Ovary (tissue), 7 donors: ENCODE measurements at regions not wholly inside any gene's neighbourhood (a gene's known extent, or its start where the extent isn't known, plus 50 kb on each side); places are given as distances from the start of the nearest gene placed in this dataset.

Experiments
- DNase-seq, 5 donors: peaks; one replicate each; pipeline ENCODE4 v3.0.0-alpha.2; 2019 to 2020
- H3K27ac ChIP-seq, 2 donors: fragments of 200-600 bp; one replicate each; pipeline versions ENCODE4 v1.5.1 to v1.8.0; 2019 to 2022
- H3K27me3 ChIP-seq: fragments of 200-600 bp; one replicate; pipeline ENCODE4 v1.8.0; 2022
- H3K36me3 ChIP-seq: fragments of 200-600 bp; sonication (generic); one replicate; pipeline ENCODE4 v1.5.1; 2019
- H3K4me1 ChIP-seq: one replicate; pipeline ENCODE4 v1.8.1; 2013; ENCODE audit warnings: mild to moderate bottlenecking, moderate library complexity; ENCODE audit not compliant: insufficient read depth
- H3K4me3 ChIP-seq: fragments of 200-600 bp; sonication (generic); one replicate; pipeline ENCODE4 v1.5.1; 2017
- H3K9me3 ChIP-seq, 2 donors: fragments of 200-600 bp in 1 of 2; sonication (generic) in 1 of 2; one replicate each; pipeline versions ENCODE4 v1.5.1 to v1.8.1; 2013 to 2019; ENCODE audit warnings: mild to moderate bottlenecking in 1 of 2, moderate library complexity in 1 of 2
- EP300 ChIP-seq: sonication (generic); formaldehyde crosslinking; IDR thresholded peaks from one replicate; pipeline ENCODE4 v1.6.1; 2017; ENCODE audit warnings: antibody characterized with exemption
- POLR2A ChIP-seq: fragments of 450-650 bp; IDR thresholded peaks from one replicate; pipeline ENCODE4 v1.6.1; 2017; ENCODE audit warnings: antibody characterized with exemption, mild to moderate bottlenecking, moderate library complexity
- WGBS, 3 donors: extraction: QIAGEN DNeasy Blood & Tissue Kit in 1 of 3; methylation state at CpG; one replicate each; pipeline versions ENCODE4 v1.1.5 to v1.1.7; 2013 to 2017; 5-methylcytosine and 5-hydroxymethylcytosine counted together
- intact Hi-C, 4 donors: fragments of 100-400 bp; cut with DNase I; formaldehyde crosslinking; loops; one replicate each; pipeline versions ENCODE4 v1.11.0 to v1.15.1; 2022 to 2023
- TF ChIP-seq, protein P1 (sequence below), 3 donors: fragments of 450-650 bp in 2 of 3; fragments of 200-600 bp in 1 of 3; IDR thresholded peaks; one replicate each; pipeline versions ENCODE4 v1.5.1 to v1.8.0; 2016 to 2022; ENCODE audit warnings: antibody characterized with exemption in 3 of 3, mild to moderate bottlenecking in 1 of 3
- donor health status: DM: no; HTN: no; CAD: no; lungs with moderate emphysema.
- donor health status: DM: no; HTN: no; CAD: no.
- donor health status: Bipolar disorder and iron deficiency.
- donor health status: DM: no; HTN: no; CAD: no.
- donor health status: DM: yes; HTN: yes; CAD: no.

DNA sequence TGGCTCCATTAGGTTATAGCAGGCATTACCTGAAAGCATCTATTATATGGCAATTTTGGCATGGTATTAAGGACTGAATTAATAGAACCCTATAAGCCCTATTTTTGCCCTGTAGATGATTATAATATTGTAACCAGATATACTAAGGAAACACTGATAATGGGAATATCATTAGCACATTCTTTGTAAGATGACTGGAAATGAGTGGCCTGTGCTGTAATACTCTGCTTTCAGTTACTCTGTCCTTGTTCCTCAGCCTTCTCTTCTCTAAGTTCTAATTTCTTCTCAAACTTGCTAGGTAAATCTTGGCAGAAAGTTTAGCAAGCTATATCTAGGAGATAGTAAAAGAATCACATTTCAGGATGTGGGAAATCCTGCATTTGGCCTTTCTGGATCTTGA, 74.0 kb upstream of the ITPRID2 start:
- Histone ChIP-seq H3K4me1 (no peaks in the 10 kb centered on the region), H3K9me3 (no peaks in the 10 kb centered on the region), H3K27me3 (no peaks in the 10 kb centered on the region), H3K27ac (no peak overlapping the region), H3K4me3 (no peak overlapping the region), H3K36me3 (no peaks in the 10 kb centered on the region)
- intact Hi-C loops, result no loop called here
- no peak for TF ChIP-seq POLR2A
- TF ChIP-seq, protein P1, sequence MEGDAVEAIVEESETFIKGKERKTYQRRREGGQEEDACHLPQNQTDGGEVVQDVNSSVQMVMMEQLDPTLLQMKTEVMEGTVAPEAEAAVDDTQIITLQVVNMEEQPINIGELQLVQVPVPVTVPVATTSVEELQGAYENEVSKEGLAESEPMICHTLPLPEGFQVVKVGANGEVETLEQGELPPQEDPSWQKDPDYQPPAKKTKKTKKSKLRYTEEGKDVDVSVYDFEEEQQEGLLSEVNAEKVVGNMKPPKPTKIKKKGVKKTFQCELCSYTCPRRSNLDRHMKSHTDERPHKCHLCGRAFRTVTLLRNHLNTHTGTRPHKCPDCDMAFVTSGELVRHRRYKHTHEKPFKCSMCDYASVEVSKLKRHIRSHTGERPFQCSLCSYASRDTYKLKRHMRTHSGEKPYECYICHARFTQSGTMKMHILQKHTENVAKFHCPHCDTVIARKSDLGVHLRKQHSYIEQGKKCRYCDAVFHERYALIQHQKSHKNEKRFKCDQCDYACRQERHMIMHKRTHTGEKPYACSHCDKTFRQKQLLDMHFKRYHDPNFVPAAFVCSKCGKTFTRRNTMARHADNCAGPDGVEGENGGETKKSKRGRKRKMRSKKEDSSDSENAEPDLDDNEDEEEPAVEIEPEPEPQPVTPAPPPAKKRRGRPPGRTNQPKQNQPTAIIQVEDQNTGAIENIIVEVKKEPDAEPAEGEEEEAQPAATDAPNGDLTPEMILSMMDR (IDR thresholded peaks at IDR 0.05), result no peak
- TF ChIP-seq EP300, result no peak
- DNase-seq, result no peak

DNA sequence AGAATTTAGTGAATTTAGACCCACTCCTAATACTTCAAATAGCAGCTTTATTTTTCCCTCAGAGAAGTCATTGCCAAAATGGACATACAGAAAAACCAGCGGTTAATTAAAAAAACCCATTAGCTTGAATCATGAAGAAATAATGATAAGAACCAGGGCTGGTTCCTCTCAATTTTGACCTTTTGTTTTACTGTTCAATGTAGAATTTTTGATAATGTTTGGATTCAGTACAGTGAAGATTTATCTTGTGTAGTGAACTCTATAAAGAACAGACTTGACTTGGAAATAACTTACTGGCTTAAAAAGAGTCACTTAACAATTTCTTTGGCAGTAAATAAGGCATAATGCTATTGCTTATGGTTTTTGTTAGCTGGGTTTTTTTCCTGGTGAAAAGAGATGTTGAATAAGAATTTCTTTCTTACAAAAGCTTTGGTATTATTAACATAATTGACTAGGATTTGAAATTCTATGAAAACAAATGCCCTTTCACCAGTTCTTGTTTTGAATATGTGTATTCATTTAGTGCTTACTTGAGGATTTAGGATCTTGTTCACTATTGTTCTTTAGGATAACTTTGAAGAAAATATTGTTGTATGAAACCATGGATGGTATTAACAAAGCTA, 73.4 kb upstream of the ITPRID2 start:
- Histone ChIP-seq H3K4me1 (no peaks in the 10 kb centered on the region), H3K36me3 (no peaks in the 10 kb centered on the region), H3K27ac (no peak overlapping the region), H3K27me3 (no peaks in the 10 kb centered on the region), H3K4me3 (no peak overlapping the region), H3K9me3 (no peaks in the 10 kb centered on the region)
- WGBS, 3 donors, result 23 to 86% (median 58%) methylated on average over 1 of the region's 1 CpG
- no peak for DNase-seq
- TF ChIP-seq, protein P1 (IDR thresholded peaks at IDR 0.05), result no peak
- no peak for TF ChIP-seq POLR2A
- TF ChIP-seq EP300, result no peak
- intact Hi-C loops, result no loop called here

DNA sequence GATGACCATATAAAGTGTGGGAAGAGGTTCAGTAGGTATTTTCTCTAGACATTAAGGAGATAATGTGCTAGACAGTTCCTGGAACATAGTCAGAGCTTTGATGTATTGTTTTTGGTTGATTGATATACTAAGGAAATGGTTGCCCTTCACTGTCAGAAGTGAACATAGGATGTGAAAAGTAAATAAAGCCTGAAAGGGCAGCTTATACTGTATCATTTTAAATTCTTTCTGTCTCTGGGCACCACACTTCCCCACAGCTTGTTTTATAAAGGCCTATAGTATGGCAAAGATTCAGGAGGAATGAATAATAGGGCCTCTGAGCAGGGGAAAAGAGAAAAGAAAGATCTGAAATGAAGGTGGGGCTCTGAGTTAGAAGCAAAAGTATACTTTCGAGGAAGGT, 72.7 kb upstream of the ITPRID2 start:
- Histone ChIP-seq H3K36me3 (no peaks in the 10 kb centered on the region), H3K27me3 (no peaks in the 10 kb centered on the region), H3K9me3 (no peaks in the 10 kb centered on the region), H3K4me1 (no peaks in the 10 kb centered on the region), H3K4me3 (no peak overlapping the region), H3K27ac (no peak overlapping the region)
- intact Hi-C loops, result no loop called here
- WGBS, 3 donors, result 95 to 100% (median 96%) methylated on average over 1 of the region's 1 CpG
- no peak for TF ChIP-seq POLR2A
- TF ChIP-seq, protein P1 (IDR thresholded peaks at IDR 0.05), result no peak
- TF ChIP-seq EP300, result no peak
- DNase-seq, result no peak

DNA sequence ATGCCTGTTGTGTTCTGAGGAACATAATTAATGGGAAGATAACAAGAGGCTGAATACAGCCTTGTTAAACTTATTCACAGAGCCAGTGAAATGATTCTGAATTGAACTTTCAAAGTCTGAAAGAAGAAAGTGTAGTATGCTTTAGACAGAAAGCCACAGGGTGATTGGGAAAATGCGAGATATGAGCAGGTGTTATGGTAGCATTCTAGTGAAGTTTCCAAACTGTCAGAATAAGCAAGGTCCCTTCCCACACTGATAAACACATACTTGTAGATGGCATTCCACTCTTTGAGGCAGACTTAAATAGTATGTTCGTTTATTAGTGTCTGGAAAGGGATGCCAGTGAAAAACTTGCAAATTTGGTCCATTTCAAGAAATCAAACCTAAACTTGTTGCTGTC, 70.5 kb upstream of the ITPRID2 start:
- intact Hi-C loops, result no loop called here
- Histone ChIP-seq H3K36me3 (no peaks in the 10 kb centered on the region), H3K27ac (no peak overlapping the region), H3K27me3 (no peaks in the 10 kb centered on the region), H3K4me1 (no peaks in the 10 kb centered on the region), H3K4me3 (no peak overlapping the region), H3K9me3 (no peaks in the 10 kb centered on the region)
- WGBS, 3 donors, result 69 to 86% (median 82%) methylated on average over 2 of the region's 2 CpGs
- TF ChIP-seq, protein P1 (IDR thresholded peaks at IDR 0.05), result no peak
- TF ChIP-seq POLR2A (no peak), EP300 (no peak)
- no peak for DNase-seq
